ENCODE measurements at regions not wholly inside any gene's neighbourhood (a gene's known extent, or its start where the extent isn't known, plus 50 kb on each side); places are given as distances from the start of the nearest gene placed in this dataset.

GRCh38 chr16:8519179-8519578 is 71.1 kb downstream of the TMEM114 start:
- no peak for DNase-seq (ENCODE audit: low spot score)

- DNase-seq (ENCODE audit: low spot score) = no peak
Observed at GRCh38 chr16:8517280-8517679, 73.0 kb downstream of the TMEM114 start.

GRCh38 chr16:8516471-8516870 is 73.8 kb downstream of the TMEM114 start:
- no peak for DNase-seq (ENCODE audit: low spot score)

GRCh38 chr16:8512941-8513624 is 77.2 kb downstream of the TMEM114 start:
- no peak for DNase-seq (ENCODE audit: low spot score)

GRCh38 chr16:8511464-8511863 is 78.8 kb downstream of the TMEM114 start:
- DNase-seq (ENCODE audit: low spot score) = no peak

- no peak for DNase-seq (ENCODE audit: low spot score)
Observed at GRCh38 chr16:8510160-8510559, 80.2 kb downstream of the TMEM114 start.

GRCh38 chr16:8505327-8505991 is 84.9 kb downstream of the TMEM114 start:
- DNase-seq (ENCODE audit: low spot score) = peak; percentile 19

GRCh38 chr16:8502446-8502845 is 87.9 kb downstream of the TMEM114 start:
- DNase-seq (ENCODE audit: low spot score) = no peak

GRCh38 chr16:8500351-8500750 is 90.0 kb downstream of the TMEM114 start:
- DNase-seq (ENCODE audit: low spot score) = no peak

GRCh38 chr16:8496364-8496763 is 93.9 kb downstream of the TMEM114 start:
- no peak for DNase-seq (ENCODE audit: low spot score)

- DNase-seq (ENCODE audit: low spot score) = no peak
Observed at GRCh38 chr16:8493972-8494371, 96.3 kb downstream of the TMEM114 start.

- no peak for DNase-seq (ENCODE audit: low spot score)
Observed at GRCh38 chr16:8492690-8493089, 97.6 kb downstream of the TMEM114 start.

- DNase-seq (ENCODE audit: low spot score) = no peak
Observed at GRCh38 chr16:8489580-8489979, 100.7 kb downstream of the TMEM114 start.

GRCh38 chr16:8486985-8487384 is 103.3 kb downstream of the TMEM114 start:
- DNase-seq (ENCODE audit: low spot score) = no peak

- no peak for DNase-seq (ENCODE audit: low spot score)
Observed at GRCh38 chr16:8483396-8483795, 106.9 kb downstream of the TMEM114 start.

GRCh38 chr16:8481810-8482209 is 108.5 kb downstream of the TMEM114 start:
- no peak for DNase-seq (ENCODE audit: low spot score)

- no peak for DNase-seq (ENCODE audit: low spot score)
Observed at GRCh38 chr16:8476824-8477223, 113.5 kb downstream of the TMEM114 start.

GRCh38 chr16:8474587-8474986 is 115.7 kb downstream of the TMEM114 start:
- DNase-seq (ENCODE audit: low spot score) = no peak

- DNase-seq (ENCODE audit: low spot score) = no peak
Observed at GRCh38 chr16:8469102-8469778, 121.1 kb downstream of the TMEM114 start.

- DNase-seq (ENCODE audit: low spot score) = no peak
Observed at GRCh38 chr16:8464979-8465378, 125.3 kb downstream of the TMEM114 start.

GRCh38 chr16:8459085-8459733 is 131.1 kb downstream of the TMEM114 start:
- DNase-seq (ENCODE audit: low spot score) = no peak

- no peak for DNase-seq (ENCODE audit: low spot score)
Observed at GRCh38 chr16:8458481-8459046, 131.7 kb downstream of the TMEM114 start.
